Vagina (tissue), 2 donors: ENCODE measurements at regions not wholly inside any gene's neighbourhood (a gene's known extent, or its start where the extent isn't known, plus 50 kb on each side); places are given as distances from the start of the nearest gene placed in this dataset.

Source experiments
- DNase-seq, 2 donors: peaks; one replicate each; pipeline ENCODE4 v3.0.0-alpha.2; 2017; ENCODE audit errors: extremely low spot score in 2 of 2
- H3K27ac ChIP-seq: fragments of 200-600 bp; sonication (generic); one replicate; pipeline ENCODE4 v1.5.1; 2019
- H3K27me3 ChIP-seq: fragments of 200-600 bp; sonication (generic); one replicate; pipeline ENCODE4 v1.5.1; 2019
- H3K36me3 ChIP-seq, 2 donors: fragments of 200-600 bp; sonication (generic); one replicate each; pipeline ENCODE4 v1.5.1; 2017 to 2019
- H3K4me1 ChIP-seq: fragments of 200-600 bp; sonication (generic); one replicate; pipeline ENCODE4 v1.5.1; 2019
- H3K4me3 ChIP-seq, 2 donors: fragments of 200-600 bp; sonication (generic); 1 replicate in 1 of 2; 2 replicates in 1 of 2; pipeline ENCODE4 v1.5.1; 2016 to 2019
- H3K9me3 ChIP-seq: fragments of 200-600 bp; sonication (generic); one replicate; pipeline ENCODE4 v1.5.1; 2019
- POLR2A ChIP-seq, 2 donors: fragments of 450-650 bp; IDR thresholded peaks; one replicate each; pipeline ENCODE4 v1.6.1; 2017; ENCODE audit warnings: antibody characterized with exemption in 2 of 2, mild to moderate bottlenecking in 2 of 2, moderate library complexity in 2 of 2
- POLR2AphosphoS5 ChIP-seq, 2 donors: sonication (generic); formaldehyde crosslinking; IDR thresholded peaks; one replicate each; pipeline ENCODE4 v1.9.0; 2017; ENCODE audit warnings: antibody characterized with exemption in 2 of 2, mild to moderate bottlenecking in 2 of 2, low read depth in 1 of 2; ENCODE audit not compliant: insufficient read depth in 1 of 2
- intact Hi-C: fragments of 100-400 bp; cut with DNase I; formaldehyde crosslinking; loops from one replicate; pipeline ENCODE4 v1.15.1; 2023
- TF ChIP-seq, protein P1 (sequence below), 3 experiments: fragments of 450-650 bp in 2 of 3; fragments of 200-600 bp in 1 of 3; sonication (generic) in 1 of 3; IDR thresholded peaks; one replicate each; pipeline ENCODE4 v1.5.1; 2017 to 2019; ENCODE audit warnings: antibody characterized with exemption in 3 of 3, mild to moderate bottlenecking in 2 of 3, moderate library complexity in 2 of 3

DNA sequence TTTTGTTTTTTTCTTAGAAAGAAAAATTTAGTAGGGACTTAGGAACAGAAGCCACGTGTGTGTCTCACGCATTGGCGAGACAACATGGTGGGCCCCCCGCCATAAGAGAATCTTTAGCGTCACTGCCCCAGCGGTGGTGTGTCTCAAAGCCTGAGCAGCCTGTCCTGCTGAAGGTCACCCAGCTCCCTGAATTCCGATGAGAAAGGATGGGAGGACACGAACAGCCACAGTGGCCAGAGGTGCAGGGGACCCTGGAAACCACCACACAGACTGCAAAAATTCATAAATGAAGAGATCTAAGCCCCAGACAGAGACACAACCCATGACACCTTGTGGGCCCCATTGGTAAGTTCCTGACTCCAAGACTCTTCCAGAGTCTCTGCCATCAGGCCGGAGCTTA is 266.1 kb upstream of the RAB6C start:
- H3K27me3 ChIP-seq: no peaks in the 10 kb centered on the region
- H3K27ac ChIP-seq: no peak overlapping the region
- H3K4me3 ChIP-seq: no peak overlapping the region
- H3K9me3 ChIP-seq: no peaks in the 10 kb centered on the region
- DNase-seq: peak in 1 of 2 donors; percentile 20
- peaks cover 4% of the 10 kb centered on the region for H3K4me1 ChIP-seq
- intact Hi-C loops: no loop called here
- TF ChIP-seq, protein P1, sequence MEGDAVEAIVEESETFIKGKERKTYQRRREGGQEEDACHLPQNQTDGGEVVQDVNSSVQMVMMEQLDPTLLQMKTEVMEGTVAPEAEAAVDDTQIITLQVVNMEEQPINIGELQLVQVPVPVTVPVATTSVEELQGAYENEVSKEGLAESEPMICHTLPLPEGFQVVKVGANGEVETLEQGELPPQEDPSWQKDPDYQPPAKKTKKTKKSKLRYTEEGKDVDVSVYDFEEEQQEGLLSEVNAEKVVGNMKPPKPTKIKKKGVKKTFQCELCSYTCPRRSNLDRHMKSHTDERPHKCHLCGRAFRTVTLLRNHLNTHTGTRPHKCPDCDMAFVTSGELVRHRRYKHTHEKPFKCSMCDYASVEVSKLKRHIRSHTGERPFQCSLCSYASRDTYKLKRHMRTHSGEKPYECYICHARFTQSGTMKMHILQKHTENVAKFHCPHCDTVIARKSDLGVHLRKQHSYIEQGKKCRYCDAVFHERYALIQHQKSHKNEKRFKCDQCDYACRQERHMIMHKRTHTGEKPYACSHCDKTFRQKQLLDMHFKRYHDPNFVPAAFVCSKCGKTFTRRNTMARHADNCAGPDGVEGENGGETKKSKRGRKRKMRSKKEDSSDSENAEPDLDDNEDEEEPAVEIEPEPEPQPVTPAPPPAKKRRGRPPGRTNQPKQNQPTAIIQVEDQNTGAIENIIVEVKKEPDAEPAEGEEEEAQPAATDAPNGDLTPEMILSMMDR (IDR thresholded peaks at IDR 0.05): no peak
- no peak for TF ChIP-seq POLR2A (IDR thresholded peaks at IDR 0.05)
- no peak for TF ChIP-seq POLR2AphosphoS5 (IDR thresholded peaks at IDR 0.05; ENCODE audit: insufficient read depth in 1 of 2, low read depth in 1 of 2)
- no peaks in the 10 kb centered on the region for H3K36me3 ChIP-seq

DNA sequence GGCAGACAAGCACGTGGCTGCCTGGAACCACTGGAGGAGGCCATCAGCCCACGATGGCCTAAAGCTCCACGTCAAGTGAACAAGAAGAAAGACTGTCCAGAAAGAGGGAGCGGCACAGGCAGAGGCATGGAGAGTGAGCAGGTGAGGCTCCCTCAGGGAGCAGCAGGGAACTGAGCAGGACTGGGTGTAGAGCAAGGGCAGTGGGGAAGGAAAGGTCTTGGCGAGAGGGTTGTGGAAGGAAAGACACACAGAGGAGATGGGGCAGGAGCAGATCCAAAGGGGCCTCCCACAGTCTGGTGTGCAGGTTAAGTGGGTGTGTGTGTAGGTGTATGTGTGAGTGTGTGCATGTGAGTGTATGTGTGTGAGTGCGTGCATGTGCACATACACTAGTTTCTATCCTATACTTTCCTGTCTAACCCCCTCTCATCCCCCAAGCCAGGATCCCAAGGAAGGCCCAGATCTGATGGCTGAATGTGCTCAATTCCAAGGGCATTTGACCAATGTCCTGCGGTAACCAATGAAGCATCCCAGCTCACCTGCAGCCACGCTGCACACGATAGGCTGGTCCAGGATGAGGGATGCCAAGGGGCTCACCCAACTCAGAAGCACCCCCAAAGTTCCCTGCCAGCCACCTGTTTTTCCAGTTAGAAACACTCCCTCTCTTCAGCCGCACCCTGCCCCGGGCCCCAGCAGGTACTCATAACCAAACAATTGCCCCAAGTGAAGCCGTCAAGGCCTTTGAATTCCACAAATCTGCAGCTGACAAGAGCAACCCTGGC is 262.5 kb upstream of the RAB6C start:
- peak; percentile 55 to 79 for DNase-seq
- Histone ChIP-seq H3K36me3 (no peaks in the 10 kb centered on the region), H3K9me3 (no peaks in the 10 kb centered on the region), H3K4me3 (no peak overlapping the region), H3K27me3 (no peaks in the 10 kb centered on the region), H3K27ac (no peak overlapping the region), H3K4me1 (peaks cover 4% of the 10 kb centered on the region)
- TF ChIP-seq, protein P1 (IDR thresholded peaks at IDR 0.05): no peak
- no peak for TF ChIP-seq POLR2A (IDR thresholded peaks at IDR 0.05)
- no peak for TF ChIP-seq POLR2AphosphoS5 (IDR thresholded peaks at IDR 0.05; ENCODE audit: insufficient read depth in 1 of 2, low read depth in 1 of 2)
- intact Hi-C loops: no loop called here

DNA sequence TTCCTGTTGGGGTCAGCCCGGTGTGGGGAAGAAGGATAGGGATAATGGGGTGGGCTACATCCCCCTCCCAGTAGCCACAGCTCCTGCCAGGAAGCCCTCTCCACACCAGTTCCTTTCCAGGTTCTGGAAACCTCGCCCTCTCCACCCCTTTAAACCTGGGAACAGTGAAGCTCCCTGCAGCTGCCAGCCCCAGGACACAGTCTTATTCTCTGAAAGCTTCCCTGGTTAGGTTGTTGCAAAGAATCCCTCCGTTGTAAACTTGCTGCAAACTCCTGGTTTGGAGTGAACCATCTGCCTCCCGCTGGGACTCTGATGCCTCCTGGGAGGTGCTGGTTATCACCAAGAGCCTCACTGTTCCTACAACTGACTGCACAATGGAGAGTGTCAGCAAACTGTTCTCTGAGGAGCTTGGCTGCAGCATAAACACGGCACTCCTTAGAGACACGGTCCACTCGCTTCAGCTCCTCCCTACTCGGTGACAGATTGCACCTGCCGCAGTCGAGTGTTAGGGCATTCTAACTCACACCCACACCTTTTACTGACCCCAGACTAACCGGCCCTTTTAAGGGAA is 261.8 kb upstream of the RAB6C start:
- peak; percentile 52 to 62 for DNase-seq
- no peak overlapping the region for H3K27ac ChIP-seq

DNA sequence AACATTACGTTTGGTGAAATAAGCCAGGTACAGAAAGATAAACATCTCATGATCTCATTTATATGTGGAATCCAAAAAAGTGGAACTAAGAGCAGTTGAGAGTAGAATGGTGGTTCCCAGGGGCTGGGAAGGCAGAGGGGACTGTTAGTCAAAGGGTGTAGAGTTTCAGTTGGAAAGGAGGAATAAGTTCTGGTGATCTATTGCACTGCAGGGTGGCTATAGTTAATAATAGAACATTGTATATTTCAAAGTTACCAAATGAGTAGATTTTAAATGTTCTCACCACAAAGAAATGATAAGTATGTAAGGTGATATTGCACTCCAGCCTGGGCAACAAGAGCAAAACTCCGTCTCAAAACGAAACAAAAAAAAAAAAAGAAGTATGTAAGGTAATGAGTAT is 260.1 kb upstream of the RAB6C start:
- Histone ChIP-seq H3K4me1 (peaks cover 4% of the 10 kb centered on the region), H3K36me3 (no peaks in the 10 kb centered on the region), H3K4me3 (no peak overlapping the region), H3K27ac (no peak overlapping the region), H3K27me3 (no peaks in the 10 kb centered on the region), H3K9me3 (no peaks in the 10 kb centered on the region)
- peak in 1 of 2 donors; percentile 20 for DNase-seq
- no peak for TF ChIP-seq POLR2AphosphoS5 (IDR thresholded peaks at IDR 0.05; ENCODE audit: insufficient read depth in 1 of 2, low read depth in 1 of 2)
- TF ChIP-seq, protein P1 (IDR thresholded peaks at IDR 0.05): no peak
- TF ChIP-seq POLR2A (IDR thresholded peaks at IDR 0.05): no peak
- intact Hi-C loops: no loop called here

More for the DNA sequence above, 261.8 kb upstream of the RAB6C start:
- intact Hi-C loops: no loop called here
- H3K27me3 ChIP-seq: no peaks in the 10 kb centered on the region
- peaks cover 4% of the 10 kb centered on the region for H3K4me1 ChIP-seq
- no peaks in the 10 kb centered on the region for H3K36me3 ChIP-seq
- no peak overlapping the region for H3K4me3 ChIP-seq
- no peak for TF ChIP-seq POLR2A (IDR thresholded peaks at IDR 0.05)
- TF ChIP-seq, protein P1 (IDR thresholded peaks at IDR 0.05): no peak
- no peaks in the 10 kb centered on the region for H3K9me3 ChIP-seq

DNA sequence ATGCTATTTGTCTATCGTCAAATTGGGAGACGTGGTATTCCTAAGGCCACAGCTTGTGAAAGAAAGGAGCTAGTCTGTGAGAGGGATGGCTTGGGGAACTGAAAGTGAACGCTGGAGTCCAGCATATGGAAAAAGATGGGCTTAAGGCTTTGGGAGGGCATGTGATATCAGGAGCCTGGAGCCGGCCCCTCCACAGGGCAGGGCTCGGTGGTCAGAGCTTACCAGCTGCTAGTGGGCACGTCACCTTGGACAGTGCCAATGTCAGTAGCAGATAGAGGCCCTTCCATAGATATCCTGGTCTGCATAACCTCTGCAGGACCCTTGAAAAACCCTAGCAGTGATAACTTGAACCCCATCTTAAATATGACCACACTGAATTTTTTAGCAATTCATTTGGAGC is 259.1 kb upstream of the RAB6C start:
- Histone ChIP-seq H3K9me3 (no peaks in the 10 kb centered on the region), H3K4me1 (peaks cover 4% of the 10 kb centered on the region), H3K27me3 (no peaks in the 10 kb centered on the region), H3K36me3 (no peaks in the 10 kb centered on the region), H3K27ac (no peak overlapping the region), H3K4me3 (no peak overlapping the region)
- no peak for DNase-seq
- intact Hi-C loops: no loop called here
- TF ChIP-seq POLR2A (IDR thresholded peaks at IDR 0.05) (no peak), POLR2AphosphoS5 (IDR thresholded peaks at IDR 0.05; ENCODE audit: insufficient read depth in 1 of 2, low read depth in 1 of 2) (no peak)
